Gastrocnemius medialis (tissue), 4 donors: ENCODE measurements at regions not wholly inside any gene's neighbourhood (a gene's known extent, or its start where the extent isn't known, plus 50 kb on each side); places are given as distances from the start of the nearest gene placed in this dataset.

Experiments used
- ATAC-seq, 2 donors: fragments of 150-250 bp; one replicate each; pipeline ENCODE4 v1.9.1; 2016
- DNase-seq, 2 donors: peaks; one replicate each; pipeline ENCODE4 v3.0.0-alpha.2; 2019
- H3K27ac ChIP-seq, 4 donors: fragments of 200-600 bp; sonication (generic); 1 replicate in 1 of 4; 2 replicates in 3 of 4; pipeline ENCODE4 v1.5.1; 2016 to 2018; ENCODE audit warnings: mild to moderate bottlenecking in 2 of 4, moderate library complexity in 1 of 4
- H3K27me3 ChIP-seq, 3 donors: fragments of 200-600 bp; sonication (generic) in 2 of 3; 1 replicate in 1 of 3; 2 replicates in 2 of 3; pipeline versions ENCODE4 v1.5.1 to v1.6.0; 2016 to 2019; ENCODE audit warnings: mild to moderate bottlenecking in 1 of 3, moderate library complexity in 1 of 3
- H3K36me3 ChIP-seq, 2 donors: fragments of 200-600 bp; sonication (generic) in 1 of 2; one replicate each; pipeline ENCODE4 v1.5.1; 2017 to 2018
- H3K4me1 ChIP-seq, 2 donors: fragments of 200-600 bp; sonication (generic) in 1 of 2; one replicate each; pipeline ENCODE4 v1.5.1; 2016 to 2017; ENCODE audit warnings: mild to moderate bottlenecking in 2 of 2
- H3K4me3 ChIP-seq, 4 donors: fragments of 200-600 bp; sonication (generic) in 3 of 4; 1 replicate in 1 of 4; 2 replicates in 3 of 4; pipeline ENCODE4 v1.5.1; 2016 to 2019; ENCODE audit warnings: mild to moderate bottlenecking in 2 of 4
- H3K9me3 ChIP-seq, 3 donors: fragments of 200-600 bp; sonication (generic) in 2 of 3; 1 replicate in 1 of 3; 2 replicates in 2 of 3; pipeline ENCODE4 v1.5.1; 2016 to 2019
- POLR2A ChIP-seq, 2 donors: fragments of 450-650 bp; IDR thresholded peaks; one replicate each; pipeline ENCODE4 v1.6.1; 2017; ENCODE audit warnings: antibody characterized with exemption in 2 of 2, mild to moderate bottlenecking in 2 of 2, moderate library complexity in 2 of 2
- in situ Hi-C, 4 donors: fragments of 200-750 bp; cut with MboI; loops; one replicate each; pipeline versions ENCODE4 v1.15.0 to v1.8.0; 2017; ENCODE audit warnings: low sequenced_read_pairs in 4 of 4
- intact Hi-C: fragments of 100-400 bp; cut with DNase I; formaldehyde crosslinking; loops from one replicate; pipeline ENCODE4 v1.15.1; 2023; ENCODE audit warnings: low total_unique reads
- TF ChIP-seq, protein P1 (sequence below), 5 experiments: fragments of 450-650 bp in 3 of 5; fragments of 200-600 bp in 2 of 5; sonication (generic) in 2 of 5; IDR thresholded peaks in 4 of 5; conservative IDR thresholded peaks in 1 of 5; 1 replicate in 4 of 5; 2 replicates in 1 of 5; pipeline ENCODE4 v1.5.1; 2016 to 2019; ENCODE audit warnings: antibody characterized with exemption in 5 of 5, mild to moderate bottlenecking in 3 of 5, moderate library complexity in 3 of 5

DNA sequence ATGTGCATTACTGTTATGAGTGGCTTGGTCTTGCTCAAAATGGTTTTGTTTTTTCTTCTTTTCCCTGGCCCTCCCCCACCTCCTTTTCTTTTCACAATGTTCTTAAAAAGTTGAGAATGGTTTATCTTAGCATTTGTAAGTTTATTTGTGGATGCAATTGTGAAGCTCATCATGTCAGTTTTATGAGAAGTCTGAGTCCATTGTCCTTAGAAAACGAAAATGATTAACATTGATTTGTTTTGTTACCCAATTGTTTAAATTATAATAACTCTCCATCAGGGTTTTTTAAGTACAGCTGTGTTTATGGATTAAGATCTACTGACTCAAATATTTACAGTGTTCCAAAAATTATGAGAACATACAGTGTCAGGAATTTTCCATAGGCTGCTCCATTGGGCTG is 511.3 kb upstream of the PAPPA start:
- intact Hi-C loops: no loop called here
- H3K36me3 ChIP-seq: no peaks in the 10 kb centered on the region
- no peak for DNase-seq
- H3K27me3 ChIP-seq: no peaks in the 10 kb centered on the region
- H3K27ac ChIP-seq: no peak overlapping the region
- no peak overlapping the region for H3K4me3 ChIP-seq
- in situ Hi-C loops: no loop called here
- no peaks in the 10 kb centered on the region for H3K4me1 ChIP-seq
- H3K9me3 ChIP-seq: no peaks in the 10 kb centered on the region
- no peak for ATAC-seq
- TF ChIP-seq POLR2A (IDR thresholded peaks at IDR 0.05): no peak
- TF ChIP-seq, protein P1, sequence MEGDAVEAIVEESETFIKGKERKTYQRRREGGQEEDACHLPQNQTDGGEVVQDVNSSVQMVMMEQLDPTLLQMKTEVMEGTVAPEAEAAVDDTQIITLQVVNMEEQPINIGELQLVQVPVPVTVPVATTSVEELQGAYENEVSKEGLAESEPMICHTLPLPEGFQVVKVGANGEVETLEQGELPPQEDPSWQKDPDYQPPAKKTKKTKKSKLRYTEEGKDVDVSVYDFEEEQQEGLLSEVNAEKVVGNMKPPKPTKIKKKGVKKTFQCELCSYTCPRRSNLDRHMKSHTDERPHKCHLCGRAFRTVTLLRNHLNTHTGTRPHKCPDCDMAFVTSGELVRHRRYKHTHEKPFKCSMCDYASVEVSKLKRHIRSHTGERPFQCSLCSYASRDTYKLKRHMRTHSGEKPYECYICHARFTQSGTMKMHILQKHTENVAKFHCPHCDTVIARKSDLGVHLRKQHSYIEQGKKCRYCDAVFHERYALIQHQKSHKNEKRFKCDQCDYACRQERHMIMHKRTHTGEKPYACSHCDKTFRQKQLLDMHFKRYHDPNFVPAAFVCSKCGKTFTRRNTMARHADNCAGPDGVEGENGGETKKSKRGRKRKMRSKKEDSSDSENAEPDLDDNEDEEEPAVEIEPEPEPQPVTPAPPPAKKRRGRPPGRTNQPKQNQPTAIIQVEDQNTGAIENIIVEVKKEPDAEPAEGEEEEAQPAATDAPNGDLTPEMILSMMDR (IDR thresholded peaks at IDR 0.05 in 4 of 5, conservative IDR thresholded peaks at IDR 0.05 in 1 of 5): no peak

DNA sequence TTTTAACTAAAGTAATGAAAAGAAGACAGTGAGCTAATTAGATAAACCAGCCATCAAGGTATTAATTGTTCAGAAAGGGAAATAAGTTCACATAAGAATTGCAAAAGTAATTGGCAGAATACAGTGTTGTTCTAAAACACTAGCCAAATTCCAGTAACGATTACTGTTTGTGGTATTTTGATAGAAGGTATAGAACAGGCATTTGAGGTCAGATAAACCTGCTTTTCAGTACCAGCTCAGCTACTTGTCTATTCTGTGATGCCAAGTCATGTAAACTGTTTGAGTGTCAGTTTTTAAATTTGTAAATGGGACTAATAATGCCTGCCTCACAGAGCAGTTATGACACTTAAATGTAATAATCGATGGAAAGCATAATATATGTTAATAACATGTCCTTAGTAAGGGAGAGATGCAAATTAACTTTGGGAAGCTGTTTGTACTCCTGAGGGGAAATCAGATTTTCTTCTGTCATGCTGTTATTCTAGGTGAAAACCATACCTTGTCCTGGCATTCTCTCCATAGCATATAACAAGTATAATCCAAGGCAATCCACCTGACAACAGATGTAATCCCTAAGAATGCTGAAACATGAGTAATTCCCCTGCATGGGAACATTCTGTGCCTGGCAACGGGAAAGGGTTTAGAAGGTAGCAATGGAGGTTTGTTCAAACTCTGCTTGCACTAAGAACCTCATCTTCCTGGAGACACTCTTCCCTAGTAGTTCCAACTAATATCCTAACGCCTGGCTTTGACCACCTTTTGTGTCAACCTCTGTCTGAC is 509.5 kb upstream of the PAPPA start:
- no peaks in the 10 kb centered on the region for H3K4me1 ChIP-seq
- no peaks in the 10 kb centered on the region for H3K9me3 ChIP-seq
- no peak overlapping the region for H3K4me3 ChIP-seq
- intact Hi-C loops: no loop called here
- no peak overlapping the region for H3K27ac ChIP-seq
- H3K36me3 ChIP-seq: no peaks in the 10 kb centered on the region
- TF ChIP-seq POLR2A (IDR thresholded peaks at IDR 0.05): no peak
- TF ChIP-seq, protein P1 (IDR thresholded peaks at IDR 0.05 in 4 of 5, conservative IDR thresholded peaks at IDR 0.05 in 1 of 5): no peak
- ATAC-seq: no peak
- no peaks in the 10 kb centered on the region for H3K27me3 ChIP-seq
- in situ Hi-C loops: no loop called here
- no peak for DNase-seq

DNA sequence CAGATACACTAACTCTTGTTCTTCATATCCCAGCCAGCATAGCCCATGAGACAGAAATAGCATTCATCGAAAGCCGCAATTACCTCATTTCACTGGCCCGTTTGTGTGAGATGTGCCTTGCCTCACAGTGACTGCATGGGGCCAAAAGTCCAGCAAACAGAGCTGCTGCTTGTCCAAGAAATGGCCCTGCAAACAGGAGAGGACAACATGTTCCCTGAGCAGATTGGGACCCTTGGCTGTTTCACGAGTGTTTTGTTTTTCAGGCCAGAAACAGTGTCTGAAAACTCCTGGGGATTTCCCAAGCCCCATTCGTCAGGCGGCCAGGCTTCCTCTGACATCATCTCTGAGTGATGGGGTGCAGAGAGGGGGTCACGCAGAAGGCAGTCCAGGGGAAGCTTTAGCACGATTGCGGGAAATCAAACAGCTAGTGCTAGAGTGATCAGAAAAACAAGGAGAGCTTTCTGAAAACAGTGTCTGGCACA is 503.6 kb upstream of the PAPPA start:
- ATAC-seq (peak; percentile 92 to 93), DNase-seq (peak; percentile 60 to 80)
- Histone ChIP-seq H3K4me3 (no peak overlapping the region), H3K4me1 (peaks cover 0 to 4% of the 10 kb centered on the region in 2 donors), H3K27me3 (no peaks in the 10 kb centered on the region), H3K27ac (peak overlapping the region; percentile 39 to 67 (median 48)), H3K36me3 (no peaks in the 10 kb centered on the region), H3K9me3 (no peaks in the 10 kb centered on the region)
- TF ChIP-seq POLR2A (IDR thresholded peaks at IDR 0.05): peak in 1 of 2 donors; percentile 19
- TF ChIP-seq, protein P1 (IDR thresholded peaks at IDR 0.05 in 4 of 5, conservative IDR thresholded peaks at IDR 0.05 in 1 of 5): no peak
- intact Hi-C loops (loop anchor here (10.0 kb wide), 1 partner anchor 55 kb away; no protein-coding TSS in a partner anchor), in situ Hi-C loops (no loop called here)

DNA sequence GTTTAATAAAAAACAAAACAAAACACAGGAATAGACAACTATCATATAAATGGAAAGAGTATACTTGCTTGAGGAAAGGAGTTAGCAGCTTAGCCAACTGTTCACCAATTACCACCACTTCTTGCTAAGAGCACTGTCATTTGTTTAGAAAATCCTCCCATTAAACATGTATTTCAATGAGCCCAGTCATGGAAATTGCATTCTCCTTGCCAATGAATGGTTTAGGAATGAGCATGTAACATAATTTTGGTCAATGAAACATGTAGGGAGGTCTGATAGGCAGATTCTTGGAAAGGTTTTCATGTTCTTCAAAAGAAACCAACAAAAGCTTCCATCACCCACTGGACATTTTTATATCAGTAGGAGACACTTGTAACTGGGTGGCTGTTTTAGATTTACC is 502.8 kb upstream of the PAPPA start:
- intact Hi-C loops: loop anchor here (10.0 kb wide), 1 partner anchor 56 kb away; no protein-coding TSS in a partner anchor
- Histone ChIP-seq H3K4me1 (peaks cover 0 to 4% of the 10 kb centered on the region in 2 donors), H3K9me3 (no peaks in the 10 kb centered on the region), H3K27ac (peak overlapping the region; percentile 39 to 67 (median 48)), H3K4me3 (no peak overlapping the region), H3K36me3 (no peaks in the 10 kb centered on the region), H3K27me3 (no peaks in the 10 kb centered on the region)
- no peak for TF ChIP-seq POLR2A (IDR thresholded peaks at IDR 0.05)
- TF ChIP-seq, protein P1 (IDR thresholded peaks at IDR 0.05 in 4 of 5, conservative IDR thresholded peaks at IDR 0.05 in 1 of 5): no peak
- ATAC-seq: no peak
- no peak for DNase-seq
- in situ Hi-C loops: no loop called here
